H1 (cell line): ENCODE measurements at regions not wholly inside any gene's neighbourhood (a gene's known extent, or its start where the extent isn't known, plus 50 kb on each side); places are given as distances from the start of the nearest gene placed in this dataset.

Source experiments
- CTCF ChIA-PET: fragments of 300-600 bp; sonication (Branson Sonifier 250); formaldehyde crosslinking; loops from one replicate; lab custom pipeline; 2021; ENCODE audit not compliant: partially characterized antibody; lab: Charles Lee
- POLR2A ChIA-PET: fragments of 300-600 bp; sonication (Branson Sonifier 250); formaldehyde crosslinking; loops from one replicate; lab custom pipeline; 2021; ENCODE audit warnings: inconsistent platforms; ENCODE audit not compliant: partially characterized antibody; lab: Charles Lee
- DNase-seq, 2 experiments: peaks; one replicate each; pipeline versions ENCODE4 v3.0.0 to v3.0.0-alpha.2; 2010 to 2022; ENCODE audit warnings: low spot score in 2 of 2, low read depth in 1 of 2, mixed read lengths in 1 of 2
- FAIRE-seq: peaks from 2 replicates; lab custom pipeline; 2011; peaks lifted over from hg19 to GRCh38; lab: Jason Lieb, UNC
- H2AFZ ChIP-seq: 2 replicates; pipeline ENCODE4 v1.8.1; 2012; ENCODE audit warnings: low read length, inconsistent platforms
- H2AK5ac ChIP-seq: 2 replicates; pipeline ENCODE4 v1.6.1; 2013; ENCODE audit warnings: low read depth, low read length
- H2BK120ac ChIP-seq: replicated peaks from 2 replicates; pipeline ENCODE3; 2013; ENCODE audit warnings: low read depth, low read length, inconsistent platforms
- H2BK12ac ChIP-seq: 2 replicates; pipeline ENCODE4 v1.6.1; 2013; ENCODE audit warnings: low read depth, low read length
- H2BK15ac ChIP-seq: 2 replicates; pipeline ENCODE4 v1.6.1; 2013; ENCODE audit warnings: low read length
- H2BK20ac ChIP-seq: 2 replicates; pipeline ENCODE4 v1.6.1; 2013; ENCODE audit warnings: low read length
- H2BK5ac ChIP-seq: 2 replicates; pipeline ENCODE4 v1.6.1; 2013; ENCODE audit warnings: low read depth, low read length
- H3K14ac ChIP-seq: 2 replicates; pipeline ENCODE4 v1.6.1; 2013; ENCODE audit warnings: inconsistent platforms; ENCODE audit not compliant: insufficient read length
- H3K18ac ChIP-seq: 2 replicates; pipeline ENCODE4 v1.6.1; 2013; ENCODE audit warnings: low read length; ENCODE audit errors: extremely low read depth
- H3K23ac ChIP-seq: 2 replicates; pipeline ENCODE4 v1.6.1; 2013; ENCODE audit warnings: inconsistent platforms; ENCODE audit not compliant: insufficient read length
- H3K23me2 ChIP-seq: 2 replicates; pipeline ENCODE4 v1.6.1; 2013; ENCODE audit warnings: low read depth, low read length
- H3K27ac ChIP-seq: 2 replicates; pipeline ENCODE4 v1.6.1; 2011; ENCODE audit warnings: low read depth, low read length, inconsistent platforms
- H3K27me3 ChIP-seq, 4 experiments: replicated peaks in 1 of 4; 1 replicate in 1 of 4; 2 replicates in 3 of 4; pipeline versions ENCODE4 v1.6.1 to v1.8.1; 2011 to 2013; ENCODE audit warnings: low read length in 3 of 4, mild to moderate bottlenecking in 3 of 4, inconsistent platforms in 2 of 4, mixed read lengths in 2 of 4, moderate library complexity in 1 of 4; ENCODE audit not compliant: control insufficient read depth in 3 of 4, insufficient read depth in 3 of 4; ENCODE audit errors: extremely low read depth in 1 of 4
- H3K36me3 ChIP-seq, 4 experiments: 2 replicates each; pipeline versions ENCODE4 v1.6.1 to v1.8.1; 2011 to 2013; ENCODE audit warnings: mild to moderate bottlenecking in 4 of 4, low read length in 3 of 4, moderate library complexity in 2 of 4, control low read depth in 1 of 4, inconsistent platforms in 1 of 4; ENCODE audit not compliant: insufficient read depth in 4 of 4, control insufficient read depth in 2 of 4
- H3K4ac ChIP-seq: replicated peaks from 2 replicates; pipeline ENCODE3; 2013; ENCODE audit warnings: low read length, low read depth, mixed read lengths, inconsistent platforms; ENCODE audit not compliant: insufficient read length
- H3K4me1 ChIP-seq, 4 experiments: replicated peaks in 1 of 4; 1 replicate in 1 of 4; 2 replicates in 3 of 4; pipeline versions ENCODE4 v1.6.1 to v1.8.1; 2011 to 2013; ENCODE audit warnings: low read length in 3 of 4, inconsistent platforms in 2 of 4, mixed read lengths in 1 of 4; ENCODE audit not compliant: insufficient read depth in 4 of 4, control insufficient read depth in 3 of 4
- H3K4me2 ChIP-seq, 2 experiments: 2 replicates each; pipeline versions ENCODE4 v1.6.1 to v1.8.1; 2011 to 2013; ENCODE audit warnings: low read depth in 2 of 2, low read length in 2 of 2, control low read depth in 1 of 2, inconsistent platforms in 1 of 2, mild to moderate bottlenecking in 1 of 2; ENCODE audit not compliant: insufficient read depth in 1 of 2
- H3K4me3 ChIP-seq, 4 experiments: fragments of 200-600, 300-600 bp in 1 of 4; sonication (generic), shearing (Covaris generic), sonication (Bioruptor Twin) in 1 of 4; 2 replicates each; pipeline versions ENCODE4 v1.5.1 to v1.8.1; 2011 to 2016; ENCODE audit warnings: low read length in 4 of 4, low read depth in 3 of 4, control low read depth in 2 of 4, inconsistent platforms in 2 of 4, mild to moderate bottlenecking in 2 of 4, mixed read lengths in 1 of 4, moderate library complexity in 1 of 4; ENCODE audit not compliant: insufficient read depth in 2 of 4; ENCODE audit errors: extremely low read depth in 1 of 4
- H3K56ac ChIP-seq: replicated peaks from 2 replicates; pipeline ENCODE3; 2013; ENCODE audit warnings: low read depth, mild to moderate bottlenecking, mixed read lengths, low read length, inconsistent platforms; ENCODE audit not compliant: insufficient read length
- H3K79me1 ChIP-seq: 2 replicates; pipeline ENCODE4 v1.6.1; 2013; ENCODE audit warnings: low read depth, low read length, control low read depth
- H3K79me2 ChIP-seq, 2 experiments: 2 replicates each; pipeline versions ENCODE4 v1.6.1 to v1.8.1; 2012 to 2013; ENCODE audit warnings: low read length in 2 of 2, mild to moderate bottlenecking in 2 of 2, inconsistent platforms in 1 of 2; ENCODE audit not compliant: insufficient read depth in 2 of 2, control insufficient read depth in 1 of 2
- H3K9ac ChIP-seq, 4 experiments: replicated peaks in 1 of 4; 1 replicate in 1 of 4; 2 replicates in 3 of 4; pipeline versions ENCODE4 v1.6.1 to v1.8.1; 2011 to 2013; ENCODE audit warnings: low read depth in 3 of 4, low read length in 3 of 4, control low read depth in 2 of 4, mild to moderate bottlenecking in 2 of 4, moderate library complexity in 2 of 4, inconsistent platforms in 1 of 4; ENCODE audit errors: extremely low read depth in 1 of 4
- H3K9me3 ChIP-seq, 2 experiments: 2 replicates each; pipeline versions ENCODE4 v1.6.1 to v1.8.1; 2012 to 2013; ENCODE audit warnings: mild to moderate bottlenecking in 2 of 2, moderate library complexity in 2 of 2, control low read depth in 1 of 2, inconsistent platforms in 1 of 2, low read depth in 1 of 2, low read length in 1 of 2, mixed read lengths in 1 of 2; ENCODE audit not compliant: insufficient read depth in 2 of 2
- H4K20me1 ChIP-seq, 2 experiments: replicated peaks in 1 of 2; 2 replicates each; pipeline versions ENCODE3 to v1.8.1; 2011 to 2013; ENCODE audit warnings: inconsistent platforms in 2 of 2, low read length in 2 of 2, mild to moderate bottlenecking in 1 of 2; ENCODE audit not compliant: insufficient read depth in 2 of 2, control insufficient read depth in 1 of 2
- H4K5ac ChIP-seq: 2 replicates; pipeline ENCODE4 v1.6.1; 2013; ENCODE audit warnings: low read length, low read depth, mixed read lengths, inconsistent platforms; ENCODE audit not compliant: insufficient read length
- H4K8ac ChIP-seq: 2 replicates; pipeline ENCODE4 v1.8.0; 2013; ENCODE audit warnings: mild to moderate bottlenecking, moderate library complexity, low read length, inconsistent platforms; ENCODE audit not compliant: insufficient read depth; ENCODE audit errors: extremely low read depth
- H4K91ac ChIP-seq: replicated peaks from 2 replicates; pipeline ENCODE3; 2013; ENCODE audit warnings: low read length, mixed read lengths, inconsistent platforms; ENCODE audit not compliant: insufficient read length
- ATF3 ChIP-seq: IDR thresholded peaks from 2 replicates; pipeline ENCODE4 v1.6.1; 2011; ENCODE audit warnings: low read depth, mild to moderate bottlenecking, low read length; ENCODE audit not compliant: insufficient read depth
- POU5F1 ChIP-seq: IDR thresholded peaks from 2 replicates; pipeline ENCODE4 v1.6.1; 2011; ENCODE audit warnings: low read depth, mild to moderate bottlenecking, low read length, moderate library complexity
- WGBS, 2 experiments: shearing (Covaris generic) in 1 of 2; methylation state at CpG; one replicate each; pipeline versions ENCODE4 v1.1.6 to v1.1.7; 2013 to 2015; ENCODE audit warnings: low lambda C conversion rate in 2 of 2, mixed read lengths in 2 of 2, inconsistent platforms in 1 of 2, low coverage in 1 of 2, missing lambda C conversion rate in 1 of 2; ENCODE audit not compliant: insufficient replicate concordance in 2 of 2, insufficient coverage in 1 of 2, insufficient read length in 1 of 2; ENCODE audit errors: extremely low coverage in 1 of 2, missing lambda C conversion rate in 1 of 2; 5-methylcytosine and 5-hydroxymethylcytosine counted together

GRCh38 chr1:199878823-199879222 lies 148.7 kb upstream of the NR5A2 start:
- Histone ChIP-seq H3K79me2 (no peaks in the 10 kb centered on the region), H3K23ac (no peak overlapping the region), H2BK20ac (no peak overlapping the region), H3K56ac (no peak overlapping the region), H2AK5ac (no peak overlapping the region), H3K36me3 (no peaks in the 10 kb centered on the region), H2BK12ac (no peak overlapping the region), H3K4me1 (no peaks in the 10 kb centered on the region), H2BK5ac (no peak overlapping the region), H4K8ac (no peak overlapping the region), H3K4me2 (no peak overlapping the region), H3K23me2 (no peaks in the 10 kb centered on the region), H3K9ac (no peak overlapping the region), H3K14ac (no peak overlapping the region), H3K9me3 (no peaks in the 10 kb centered on the region), H3K4ac (no peak overlapping the region), H2BK120ac (no peak overlapping the region), H3K4me3 (no peak overlapping the region), H3K27me3 (no peaks in the 10 kb centered on the region), H4K20me1 (no peaks in the 10 kb centered on the region), H3K27ac (no peak overlapping the region), H2BK15ac (no peak overlapping the region), H3K79me1 (no peaks in the 10 kb centered on the region), H3K18ac (no peak overlapping the region), H4K91ac (no peak overlapping the region), H4K5ac (no peak overlapping the region), H2AFZ (no peak overlapping the region)
- ChIA-PET POLR2A (interaction anchor here (0.7 kb wide), 1 partner anchor 83 kb away, joined by 3 read pairs; no protein-coding TSS in a partner anchor), CTCF (interaction anchor here (0.6 kb wide), 1 partner anchor 76 kb away, joined by 3 read pairs; no protein-coding TSS in a partner anchor)
- no peak for DNase-seq
- FAIRE-seq = no peak
- 91% methylated on average over 4 of the region's 4 CpGs; no CpG with 5 or more reads in 1 of the 2 experiments for WGBS, 2 experiments
- no peak for TF ChIP-seq ATF3
- no peak for TF ChIP-seq POU5F1
